Heart left ventricle (tissue), 16 donors: ENCODE measurements at regions not wholly inside any gene's neighbourhood (a gene's known extent, or its start where the extent isn't known, plus 50 kb on each side); places are given as distances from the start of the nearest gene placed in this dataset.

Source experiments
- ATAC-seq, 4 donors: fragments of 200-7000 bp; cut with Tn5 transposase; one replicate each; pipeline ENCODE4 v1.9.1; 2020 to 2022; ENCODE audit warnings: moderate library complexity in 4 of 4, mild to moderate bottlenecking in 3 of 4, moderate number of reproducible peaks in 1 of 4
- DNase-seq, 5 donors: peaks; one replicate each; pipeline ENCODE4 v3.0.0-alpha.2; 2020
- H3K27ac ChIP-seq, 12 donors: fragments of 200-600 bp; sonication (generic) in 4 of 12; one replicate each; pipeline versions ENCODE4 v1.5.0 to v1.8.0; 2016 to 2022; ENCODE audit warnings: mild to moderate bottlenecking in 2 of 12
- H3K27me3 ChIP-seq, 9 donors: fragments of 200-600 bp; sonication (generic) in 2 of 9; one replicate each; pipeline versions ENCODE4 v1.5.1 to v1.8.0; 2016 to 2022; ENCODE audit warnings: mild to moderate bottlenecking in 3 of 9
- H3K36me3 ChIP-seq, 9 donors: fragments of 200-600 bp; sonication (generic) in 2 of 9; one replicate each; pipeline versions ENCODE4 v1.5.0 to v1.8.0; 2018 to 2022; ENCODE audit warnings: mild to moderate bottlenecking in 2 of 9
- H3K4me1 ChIP-seq, 12 donors: fragments of 200-600 bp; sonication (generic) in 4 of 12; one replicate each; pipeline versions ENCODE4 v1.5.0 to v1.8.0; 2016 to 2022; ENCODE audit warnings: mild to moderate bottlenecking in 3 of 12
- H3K4me3 ChIP-seq, 12 donors: fragments of 200-600 bp; sonication (generic) in 4 of 12; one replicate each; pipeline versions ENCODE4 v1.5.0 to v1.8.0; 2017 to 2022; ENCODE audit warnings: mild to moderate bottlenecking in 9 of 12, moderate library complexity in 4 of 12
- H3K9me3 ChIP-seq, 12 donors: fragments of 200-600 bp; sonication (generic) in 4 of 12; one replicate each; pipeline versions ENCODE4 v1.5.0 to v1.8.0; 2016 to 2022; ENCODE audit warnings: mild to moderate bottlenecking in 1 of 12
- CTCF ChIP-seq, 12 donors: fragments of 200-600 bp; sonication (generic) in 4 of 12; IDR thresholded peaks; one replicate each; pipeline versions ENCODE4 v1.5.0 to v1.8.0; 2018 to 2022; ENCODE audit warnings: antibody characterized with exemption in 12 of 12, mild to moderate bottlenecking in 5 of 12
- POLR2A ChIP-seq, 2 donors: fragments of 450-650 bp; IDR thresholded peaks; one replicate each; pipeline ENCODE4 v1.6.1; 2017; ENCODE audit warnings: antibody characterized with exemption in 2 of 2, mild to moderate bottlenecking in 2 of 2, moderate library complexity in 2 of 2
- WGBS, 4 donors: extraction: QIAGEN DNeasy Blood & Tissue Kit in 2 of 4; methylation state at CpG; one replicate each; pipeline versions ENCODE4 v1.1.5 to v1.1.7; 2013 to 2018; 5-methylcytosine and 5-hydroxymethylcytosine counted together
- intact Hi-C, 10 donors: fragments of 100-400 bp; cut with DNase I; formaldehyde crosslinking; loops; one replicate each; pipeline versions ENCODE4 v1.11.1 to v1.14.2; 2022
- donor health status: ischemic (EF 13 %, LVEDD 7.1; RV severe dilation, severe dysfunction).
- donor health status: healthy with polysubstance abuse.
- donor health status: DM: no; HTN: yes; CAD: no.
- donor health status: DM: no; HTN: no; CAD: no.
- donor health status: ischemic (EF 25% LVEDD 6.9; RV normal size, moderate dysfunction).
- donor health status: ischemic (EF 25% LVEDD 5.7; RV mildly dilated, moderate dysfunction).
- donor health status: healthy.
- donor health status: DM: yes; HTN: yes; CAD: no.
- donor health status: ischemic (EF 35%, LVEDD 5.7; RV mildly dilated, moderate dysfunction).
- donor health status: nonischemic (EF 11% LVEDD 7.7; RV severe dilation, severe dysfunction).
- donor health status: DM: yes; HTN: yes; CAD: no.
- donor health status: PGD.
- donor health status: ischemic (EF 29% LVEDD 5.4; RV normal size, mild dysfunction).
- donor health status: nonischemic (EF 23%, LVEDD 6.1; RV moderate dilation, normal function).

GRCh38 chr18:73708591-73708990, 439.0 kb downstream of the FBXO15 start:
- TF ChIP-seq POLR2A (IDR thresholded peaks at IDR 0.05) (no peak), CTCF (IDR thresholded peaks at IDR 0.05) (no peak)
- H3K9me3 ChIP-seq, result peaks cover 0 to 5% (median 0%) of the 10 kb centered on the region in 12 donors
- H3K36me3 ChIP-seq, result no peaks in the 10 kb centered on the region
- ATAC-seq (no peak), DNase-seq (no peak)
- H3K27ac ChIP-seq, result no peak overlapping the region
- WGBS, 4 donors, result 85 to 94% (median 88%) methylated on average over 5 of the region's 5 CpGs
- intact Hi-C loops, result no loop called here
- H3K4me1 ChIP-seq, result no peaks in the 10 kb centered on the region
- H3K4me3 ChIP-seq, result no peak overlapping the region
- H3K27me3 ChIP-seq, result no peaks in the 10 kb centered on the region

DNA sequence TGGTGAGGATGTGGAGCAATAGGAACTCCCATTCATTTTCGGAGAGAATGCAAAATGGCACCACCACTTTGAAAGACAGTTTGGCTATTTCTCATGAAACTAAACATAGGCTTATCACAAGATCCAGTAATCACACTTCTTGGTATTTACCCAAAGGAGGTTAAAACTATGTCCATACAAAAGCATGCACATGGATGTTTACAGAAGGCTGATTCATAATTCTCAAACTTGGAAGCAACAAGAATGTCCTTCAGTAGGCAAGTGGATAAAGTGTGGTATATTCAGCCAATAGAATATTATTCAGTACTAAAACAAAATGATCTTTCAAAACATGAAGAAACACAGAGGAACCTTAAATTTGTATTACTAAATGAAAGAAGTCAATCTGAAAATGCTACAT, 440.6 kb downstream of the FBXO15 start:
- Histone ChIP-seq H3K27me3 (no peaks in the 10 kb centered on the region), H3K9me3 (peaks cover 0 to 5% (median 0%) of the 10 kb centered on the region in 12 donors), H3K4me1 (no peaks in the 10 kb centered on the region), H3K4me3 (no peak overlapping the region), H3K36me3 (no peaks in the 10 kb centered on the region), H3K27ac (no peak overlapping the region)
- DNase-seq (no peak), ATAC-seq (no peak)
- intact Hi-C loops, result no loop called here
- WGBS, 4 donors, result 89 to 94% (median 92%) methylated on average over 1 of the region's 1 CpG
- TF ChIP-seq POLR2A (IDR thresholded peaks at IDR 0.05) (no peak), CTCF (IDR thresholded peaks at IDR 0.05) (no peak)

- 70 to 76% (median 74%) methylated on average over 4 of the region's 4 CpGs for WGBS, 4 donors
- ATAC-seq (no peak), DNase-seq (no peak)
- TF ChIP-seq CTCF (IDR thresholded peaks at IDR 0.05), result no peak
- TF ChIP-seq POLR2A (IDR thresholded peaks at IDR 0.05), result no peak
- intact Hi-C loops, result no loop called here
- peaks cover 0 to 6% (median 0%) of the 10 kb centered on the region in 12 donors for H3K9me3 ChIP-seq
- H3K27ac ChIP-seq, result no peak overlapping the region
- no peak overlapping the region for H3K4me3 ChIP-seq
- H3K4me1 ChIP-seq, result no peaks in the 10 kb centered on the region
- H3K27me3 ChIP-seq, result no peaks in the 10 kb centered on the region
- no peaks in the 10 kb centered on the region for H3K36me3 ChIP-seq
Observed at GRCh38 chr18:73697353-73697752, 450.3 kb downstream of the FBXO15 start.

GRCh38 chr18:73696698-73697097, 450.9 kb downstream of the FBXO15 start:
- Histone ChIP-seq H3K4me3 (no peak overlapping the region), H3K27me3 (peaks cover 0 to 5% (median 0%) of the 10 kb centered on the region in 9 donors), H3K9me3 (peaks cover 0 to 6% (median 0%) of the 10 kb centered on the region in 12 donors), H3K4me1 (no peaks in the 10 kb centered on the region), H3K36me3 (no peaks in the 10 kb centered on the region), H3K27ac (no peak overlapping the region)
- intact Hi-C loops, result no loop called here
- WGBS, 4 donors, result 54 to 65% (median 60%) methylated on average over 1 of the region's 1 CpG
- DNase-seq (no peak), ATAC-seq (no peak)
- no peak for TF ChIP-seq CTCF (IDR thresholded peaks at IDR 0.05)
- TF ChIP-seq POLR2A (IDR thresholded peaks at IDR 0.05), result no peak
